Transverse colon (tissue), 3 donors: ENCODE measurements at regions not wholly inside any gene's neighbourhood (a gene's known extent, or its start where the extent isn't known, plus 50 kb on each side); places are given as distances from the start of the nearest gene placed in this dataset.

Source experiments
- POLR2A ChIP-seq: fragments of 450-650 bp; IDR thresholded peaks from one replicate; pipeline ENCODE4 v1.6.1; 2016; ENCODE audit warnings: antibody characterized with exemption, mild to moderate bottlenecking, moderate library complexity
- TF ChIP-seq, protein P1 (sequence below), 5 experiments: fragments of 200-600 bp in 3 of 5; fragments of 450-650 bp in 2 of 5; sonication (generic) in 3 of 5; IDR thresholded peaks; 1 replicate in 2 of 5; 2 replicates in 3 of 5; pipeline ENCODE4 v1.5.1; 2016 to 2017; ENCODE audit warnings: antibody characterized with exemption in 5 of 5, inconsistent platforms in 3 of 5, mild to moderate bottlenecking in 2 of 5, moderate library complexity in 1 of 5

DNA sequence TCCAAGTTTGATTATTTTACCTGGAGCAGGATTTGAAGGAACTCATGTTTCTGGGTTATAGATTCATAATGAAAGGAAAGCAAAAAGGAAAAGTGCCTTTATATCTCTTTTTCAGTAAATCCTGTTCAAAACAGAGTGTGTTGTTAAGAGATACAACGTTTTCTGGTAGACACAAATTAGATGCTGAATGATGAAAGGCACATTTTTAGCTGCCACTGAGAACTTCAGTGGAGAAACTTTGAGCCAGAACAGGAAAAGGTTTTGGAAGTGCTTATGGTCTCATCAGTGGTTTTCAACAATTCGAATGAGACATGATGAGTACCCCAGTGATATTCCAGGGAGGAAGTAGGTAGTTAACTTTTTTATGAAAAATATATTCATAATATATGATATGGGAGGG lies 338.0 kb upstream of the C1orf87 start:
- TF ChIP-seq, protein P1, sequence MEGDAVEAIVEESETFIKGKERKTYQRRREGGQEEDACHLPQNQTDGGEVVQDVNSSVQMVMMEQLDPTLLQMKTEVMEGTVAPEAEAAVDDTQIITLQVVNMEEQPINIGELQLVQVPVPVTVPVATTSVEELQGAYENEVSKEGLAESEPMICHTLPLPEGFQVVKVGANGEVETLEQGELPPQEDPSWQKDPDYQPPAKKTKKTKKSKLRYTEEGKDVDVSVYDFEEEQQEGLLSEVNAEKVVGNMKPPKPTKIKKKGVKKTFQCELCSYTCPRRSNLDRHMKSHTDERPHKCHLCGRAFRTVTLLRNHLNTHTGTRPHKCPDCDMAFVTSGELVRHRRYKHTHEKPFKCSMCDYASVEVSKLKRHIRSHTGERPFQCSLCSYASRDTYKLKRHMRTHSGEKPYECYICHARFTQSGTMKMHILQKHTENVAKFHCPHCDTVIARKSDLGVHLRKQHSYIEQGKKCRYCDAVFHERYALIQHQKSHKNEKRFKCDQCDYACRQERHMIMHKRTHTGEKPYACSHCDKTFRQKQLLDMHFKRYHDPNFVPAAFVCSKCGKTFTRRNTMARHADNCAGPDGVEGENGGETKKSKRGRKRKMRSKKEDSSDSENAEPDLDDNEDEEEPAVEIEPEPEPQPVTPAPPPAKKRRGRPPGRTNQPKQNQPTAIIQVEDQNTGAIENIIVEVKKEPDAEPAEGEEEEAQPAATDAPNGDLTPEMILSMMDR (IDR thresholded peaks at IDR 0.05), result no peak
- no peak for TF ChIP-seq POLR2A
